K562 (cell line): ENCODE measurements at regions not wholly inside any gene's neighbourhood (a gene's known extent, or its start where the extent isn't known, plus 50 kb on each side); places are given as distances from the start of the nearest gene placed in this dataset.

Experiments
- ATAC-seq: fragments of 200-7000 bp; cut with Tn5 transposase; 3 replicates; pipeline ENCODE4 v1.9.1; 2020; ENCODE audit warnings: moderate library complexity
- BruUV-seq: library from RNA; stranded (reverse); fragments of 400-500 nt; replicated peaks from 2 replicates; lab custom pipeline; 2021; lab: Mats Ljungman, UMichigan
- CTCF ChIA-PET: fragments of 300-600 bp; formaldehyde crosslinking; extraction: SDS; loops from one replicate; lab custom pipeline; 2021; ENCODE audit warnings: low intra/inter-chr PET ratio; lab: Yijun Ruan, JAX
- POLR2A ChIA-PET: fragments of 300-600, 350-650 bp; sonication (Branson Sonifier 250); formaldehyde crosslinking; extraction: SDS; loops from one replicate; lab custom pipeline; 2021; ENCODE audit warnings: antibody characterized with exemption, inconsistent platforms; lab: Yijun Ruan, JAX
- DNase-seq, 4 experiments: peaks; one replicate each; pipeline versions ENCODE4 v3.0.0 to v3.0.0-alpha.2; 2011 to 2018; ENCODE audit warnings: low spot score in 3 of 4, mixed read lengths in 3 of 4; ENCODE audit errors: extremely low read depth in 1 of 4
- FAIRE-seq: peaks from 2 replicates; lab custom pipeline; 2011; peaks lifted over from hg19 to GRCh38; lab: Jason Lieb, UNC
- H2AFZ ChIP-seq: 2 replicates; pipeline ENCODE4 v1.6.0; 2011; ENCODE audit warnings: low read depth, low read length, control low read depth, inconsistent platforms
- H3K27ac ChIP-seq: fragments of 200-600 bp; 3 replicates; pipeline ENCODE4 v1.8.0; 2011; ENCODE audit warnings: low read depth, mild to moderate bottlenecking, control low read depth, inconsistent platforms, low read length, moderate library complexity, mixed read lengths; ENCODE audit errors: extremely low read depth
- H3K27me3 ChIP-seq, 2 experiments: fragments of 300-600 bp in 1 of 2; 2 replicates in 1 of 2; 3 replicates in 1 of 2; pipeline versions ENCODE4 v1.6.0 to v1.8.0; 2011; ENCODE audit warnings: inconsistent platforms in 2 of 2, low read length in 2 of 2, mild to moderate bottlenecking in 1 of 2, mixed read lengths in 1 of 2, moderate library complexity in 1 of 2; ENCODE audit not compliant: control insufficient read depth in 2 of 2, insufficient read depth in 2 of 2
- H3K36me3 ChIP-seq: fragments of 300-600 bp; 3 replicates; pipeline ENCODE4 v1.8.0; 2011; ENCODE audit warnings: mild to moderate bottlenecking, low read length, inconsistent platforms; ENCODE audit not compliant: control insufficient read depth, insufficient read depth
- H3K4me1 ChIP-seq, 2 experiments: fragments of 200-600 bp in 1 of 2; replicated peaks in 1 of 2; 2 replicates in 1 of 2; 3 replicates in 1 of 2; pipeline versions ENCODE4 v1.5.1 to v1.8.0; 2011; ENCODE audit warnings: inconsistent platforms in 2 of 2, low read length in 2 of 2, mild to moderate bottlenecking in 1 of 2, mixed read lengths in 1 of 2, moderate library complexity in 1 of 2; ENCODE audit not compliant: control insufficient read depth in 2 of 2, insufficient read depth in 2 of 2
- H3K4me2 ChIP-seq: 2 replicates; pipeline ENCODE4 v1.6.1; 2011; ENCODE audit warnings: low read length, control low read depth, inconsistent platforms, mixed read lengths; ENCODE audit not compliant: insufficient read depth
- H3K4me3 ChIP-seq: fragments of 200-600 bp; sonication (generic), shearing (Covaris generic); 2 replicates; pipeline ENCODE4 v1.5.1; 2016; ENCODE audit warnings: control low read depth, inconsistent platforms
- H3K79me2 ChIP-seq: fragments of 200-600 bp; 3 replicates; pipeline ENCODE4 v1.8.0; 2011; ENCODE audit warnings: low read length, inconsistent platforms; ENCODE audit not compliant: control insufficient read depth, insufficient read depth
- H3K9ac ChIP-seq, 2 experiments: 2 replicates each; pipeline versions ENCODE4 v1.6.0 to v1.6.1; 2011; ENCODE audit warnings: low read depth in 2 of 2, low read length in 2 of 2, control low read depth in 1 of 2, inconsistent platforms in 1 of 2, mild to moderate bottlenecking in 1 of 2, mixed read lengths in 1 of 2; ENCODE audit not compliant: insufficient read depth in 1 of 2
- H3K9me1 ChIP-seq: one replicate; pipeline ENCODE4 v1.6.0; 2011; ENCODE audit warnings: inconsistent platforms, mild to moderate bottlenecking, low read length, moderate library complexity; ENCODE audit not compliant: control insufficient read depth, insufficient read depth
- H3K9me3 ChIP-seq: replicated peaks from 2 replicates; pipeline ENCODE4 v1.5.1; 2011; ENCODE audit warnings: low read depth, low read length, inconsistent platforms; ENCODE audit not compliant: control insufficient read depth, insufficient read depth
- H4K20me1 ChIP-seq: replicated peaks from 2 replicates; pipeline ENCODE4 v1.6.1; 2011; ENCODE audit warnings: low read length, inconsistent platforms, mixed read lengths; ENCODE audit not compliant: control insufficient read depth, insufficient read depth
- ELK1 ChIP-seq: sonication (generic); formaldehyde crosslinking; IDR thresholded peaks from 2 replicates; pipeline ENCODE4 v1.8.1; 2022; ENCODE audit warnings: missing genetic modification reagents
- HEY1 ChIP-seq: fragments of 250-450 bp; sonication (Bioruptor Pico); IDR thresholded peaks from 2 replicates; pipeline ENCODE4 v1.5.0; 2020; ENCODE audit warnings: mild to moderate bottlenecking, moderate library complexity, borderline replicate concordance
- NFXL1 ChIP-seq: fragments of 450-650 bp; formaldehyde crosslinking; IDR thresholded peaks from 2 replicates; pipeline ENCODE4 v1.4.0; 2021; ENCODE audit warnings: mild to moderate bottlenecking
- NR2F6 ChIP-seq: fragments of 450-650 bp; formaldehyde crosslinking; IDR thresholded peaks from 2 replicates; pipeline ENCODE4 v1.4.0; 2020; ENCODE audit warnings: mild to moderate bottlenecking
- in situ Hi-C: fragments of 300-500 bp; cut with MboI; formaldehyde crosslinking; loops from 4 replicates; pipeline ENCODE4 v1.15.0; 2018; ENCODE audit warnings: inconsistent platforms, mixed read lengths
- intact Hi-C: fragments of 100-400 bp; cut with micrococcal nuclease; formaldehyde crosslinking; loops from 2 replicates; pipeline ENCODE4 v1.14.2; 2022

GRCh38 chr1:172724232-172724631 lies 65.3 kb downstream of the FASLG start:
- no peaks in the 10 kb centered on the region for H4K20me1 ChIP-seq
- no peaks in the 10 kb centered on the region for H3K27me3 ChIP-seq
- no peak overlapping the region for H2AFZ ChIP-seq
- CTCF ChIA-PET: no interaction called here
- peaks cover 0 to 3% of the 10 kb centered on the region in 2 experiments; a peak in 2 of 5 replicates for H3K4me1 ChIP-seq
- H3K4me2 ChIP-seq: no peak overlapping the region
- ATAC-seq (no peak), FAIRE-seq (no peak), DNase-seq (no peak)
- intact Hi-C loops (no loop called here), in situ Hi-C loops (no loop called here)
- no peaks in the 10 kb centered on the region for H3K9me1 ChIP-seq
- H3K79me2 ChIP-seq: no peaks in the 10 kb centered on the region
- no TSS peak for BruUV-seq
- POLR2A ChIA-PET: no interaction called here
- H3K27ac ChIP-seq: no peak overlapping the region
- no peak overlapping the region for H3K4me3 ChIP-seq
- TF ChIP-seq NR2F6 (CRISPR knock-in tag) (no peak), ELK1 (CRISPR knock-in tag) (no peak), NFXL1 (CRISPR knock-in tag) (no peak), HEY1 (no peak)
- H3K9me3 ChIP-seq: no peaks in the 10 kb centered on the region
- H3K9ac ChIP-seq: no peak overlapping the region
- H3K36me3 ChIP-seq: no peaks in the 10 kb centered on the region
